AG04450 (cell line): ENCODE measurements at regions not wholly inside any gene's neighbourhood (a gene's known extent, or its start where the extent isn't known, plus 50 kb on each side); places are given as distances from the start of the nearest gene placed in this dataset.

Source experiments
- CTCF ChIA-PET: fragments of 300-600, 350-600 bp; formaldehyde crosslinking; extraction: SDS; loops from one replicate; lab custom pipeline; 2022; ENCODE audit warnings: antibody characterized with exemption, inconsistent platforms; lab: Charles Lee
- POLR2A ChIA-PET: fragments of 350-600 bp; formaldehyde crosslinking; extraction: SDS; loops from one replicate; lab custom pipeline; 2021; ENCODE audit warnings: antibody characterized with exemption, inconsistent platforms; lab: Yijun Ruan, JAX
- DNase-seq: peaks from one replicate; pipeline ENCODE4 v3.0.0-alpha.2; 2011; ENCODE audit warnings: low read depth, low spot score
- H3K27ac ChIP-seq: one replicate; pipeline ENCODE4 v1.5.1; 2012; ENCODE audit warnings: low read depth, low read length, control low read depth
- H3K27me3 ChIP-seq: one replicate; pipeline ENCODE4 v1.6.0; 2012; ENCODE audit warnings: low read length; ENCODE audit not compliant: control insufficient read depth, insufficient read depth
- H3K4me3 ChIP-seq: 2 replicates; pipeline ENCODE4 v1.5.1; 2011; ENCODE audit warnings: mild to moderate bottlenecking, low read depth, low read length, control low read depth
- H3K9me3 ChIP-seq: 2 replicates; pipeline ENCODE4 v1.5.1; 2012; ENCODE audit warnings: low read length; ENCODE audit not compliant: control insufficient read depth, insufficient read depth
- CTCF ChIP-seq: IDR thresholded peaks from 2 replicates; pipeline ENCODE4 v1.5.1; 2011; ENCODE audit warnings: low read depth, low read length, control low read depth, inconsistent platforms

GRCh38 chr6:167567142-167568033, 242.5 kb downstream of the TTLL2 start:
- Histone ChIP-seq H3K9me3 (peaks cover 87% of the 10 kb centered on the region), H3K27ac (no peak overlapping the region), H3K4me3 (no peak overlapping the region), H3K27me3 (no peaks in the 10 kb centered on the region)
- ChIA-PET CTCF (no interaction called here), POLR2A (no interaction called here)
- DNase-seq, result no peak
- TF ChIP-seq CTCF, result no peak

GRCh38 chr6:167568407-167569024, 243.6 kb downstream of the TTLL2 start:
- ChIA-PET CTCF (interaction anchor here (0.6 kb wide), 1 partner anchor 126 kb away, joined by 3 read pairs; no protein-coding TSS in a partner anchor), POLR2A (no interaction called here)
- Histone ChIP-seq H3K27ac (no peak overlapping the region), H3K27me3 (no peaks in the 10 kb centered on the region), H3K4me3 (no peak overlapping the region), H3K9me3 (peaks cover 95% of the 10 kb centered on the region)
- DNase-seq, result no peak
- no peak for TF ChIP-seq CTCF

GRCh38 chr6:167569041-167569805, 244.3 kb downstream of the TTLL2 start:
- TF ChIP-seq CTCF, result no peak
- ChIA-PET CTCF (interaction anchor here (0.6 kb wide), 1 partner anchor 126 kb away, joined by 3 read pairs; no protein-coding TSS in a partner anchor), POLR2A (no interaction called here)
- no peak overlapping the region for H3K4me3 ChIP-seq
- H3K9me3 ChIP-seq, result peaks cover 94% of the 10 kb centered on the region
- H3K27ac ChIP-seq, result no peak overlapping the region
- DNase-seq, result no peak
- H3K27me3 ChIP-seq, result no peaks in the 10 kb centered on the region

GRCh38 chr6:167569879-167570278, 245.0 kb downstream of the TTLL2 start:
- Histone ChIP-seq H3K9me3 (peaks cover 94% of the 10 kb centered on the region), H3K27ac (no peak overlapping the region), H3K27me3 (no peaks in the 10 kb centered on the region), H3K4me3 (no peak overlapping the region)
- no peak for TF ChIP-seq CTCF
- CTCF ChIA-PET, result no interaction called here
- POLR2A ChIA-PET, result no interaction called here
- no peak for DNase-seq
